C4-2B (cell line): ENCODE measurements at regions not wholly inside any gene's neighbourhood (a gene's known extent, or its start where the extent isn't known, plus 50 kb on each side); places are given as distances from the start of the nearest gene placed in this dataset.

ENCODE experiments used
- CTCF ChIP-seq: fragments of 450-650 bp; conservative IDR thresholded peaks from 2 replicates; pipeline ENCODE4 v1.5.1; 2017; ENCODE audit warnings: mild to moderate bottlenecking
- ZFX ChIP-seq: fragments of 450-650 bp; IDR thresholded peaks from 2 replicates; pipeline ENCODE4 v1.6.1; 2017

- TF ChIP-seq CTCF (no peak), ZFX (no peak)
Measured at GRCh38 chr22:47552541-47553205, 790.2 kb downstream of the TBC1D22A start.
